HepG2 (cell line): ENCODE measurements at regions not wholly inside any gene's neighbourhood (a gene's known extent, or its start where the extent isn't known, plus 50 kb on each side); places are given as distances from the start of the nearest gene placed in this dataset.
A peak's percentile ranks its signal among the peaks of the same experiment; 100 is the strongest.

ENCODE experiments used
- ATAC-seq: fragments of 200-7000 bp; cut with Tn5 transposase; 3 replicates; pipeline ENCODE4 v1.9.1; 2020; ENCODE audit warnings: mild to moderate bottlenecking, moderate library complexity
- BruUV-seq: library from RNA; stranded (reverse); fragments of 400-500 nt; replicated peaks from 2 replicates; lab custom pipeline; 2021; lab: Mats Ljungman, UMichigan
- CTCF ChIA-PET: fragments of 300-600 bp; formaldehyde crosslinking; extraction: SDS; loops from one replicate; lab custom pipeline; 2021; ENCODE audit warnings: low total read pairs, inconsistent platforms, low intra/inter-chr PET ratio; lab: Yijun Ruan, JAX
- POLR2A ChIA-PET: fragments of 350-600 bp; sonication (Branson Sonifier 250); formaldehyde crosslinking; loops from one replicate; lab custom pipeline; 2020; ENCODE audit warnings: antibody characterized with exemption, inconsistent platforms; lab: Yijun Ruan, JAX
- DNase-seq: peaks from one replicate; pipeline ENCODE4 v3.0.0-alpha.2; 2015; ENCODE audit warnings: low spot score
- FAIRE-seq: peaks from 3 replicates; lab custom pipeline; 2011; peaks lifted over from hg19 to GRCh38; lab: Jason Lieb, UNC
- H2AFZ ChIP-seq: one replicate; pipeline ENCODE4 v1.6.1; 2011; ENCODE audit warnings: low read length, inconsistent platforms
- H3K27ac ChIP-seq: fragments of 300-600 bp; 3 replicates; pipeline ENCODE4 v1.8.0; 2011; ENCODE audit warnings: mixed run types, mild to moderate bottlenecking, mixed read lengths, low read length, inconsistent platforms; ENCODE audit not compliant: insufficient read depth; ENCODE audit errors: extremely low read length
- H3K27me3 ChIP-seq, 2 experiments: fragments of 200-600 bp in 1 of 2; 2 replicates in 1 of 2; 3 replicates in 1 of 2; pipeline versions ENCODE4 v1.6.0 to v1.8.0; 2011; ENCODE audit warnings: low read length in 2 of 2, mild to moderate bottlenecking in 2 of 2, moderate library complexity in 2 of 2, inconsistent platforms in 1 of 2; ENCODE audit not compliant: insufficient read depth in 2 of 2, control insufficient read depth in 1 of 2
- H3K36me3 ChIP-seq, 2 experiments: fragments of 200-600 bp in 1 of 2; replicated peaks in 1 of 2; 2 replicates in 1 of 2; 3 replicates in 1 of 2; pipeline versions ENCODE4 v1.5.1 to v1.8.0; 2011; ENCODE audit warnings: low read length in 2 of 2, inconsistent platforms in 1 of 2; ENCODE audit not compliant: insufficient read depth in 2 of 2, control insufficient read depth in 1 of 2
- H3K4me1 ChIP-seq: 2 replicates; pipeline ENCODE4 v1.5.1; 2012; ENCODE audit warnings: low read length, inconsistent platforms; ENCODE audit not compliant: insufficient read depth
- H3K4me2 ChIP-seq: 2 replicates; pipeline ENCODE4 v1.6.0; 2011; ENCODE audit warnings: low read depth, low read length, inconsistent platforms
- H3K4me3 ChIP-seq, 3 experiments: fragments of 200-600 bp in 1 of 3; sonication (generic), shearing (Covaris generic) in 1 of 3; replicated peaks in 1 of 3; 2 replicates each; pipeline ENCODE4 v1.5.1; 2011 to 2016; ENCODE audit warnings: low read length in 3 of 3, inconsistent platforms in 2 of 3, low read depth in 2 of 3, mild to moderate bottlenecking in 2 of 3, control low read depth in 1 of 3, mixed read lengths in 1 of 3; ENCODE audit not compliant: insufficient read depth in 1 of 3
- H3K79me2 ChIP-seq: one replicate; pipeline ENCODE4 v1.6.1; 2011; ENCODE audit warnings: low read length, inconsistent platforms; ENCODE audit not compliant: insufficient read depth
- H3K9ac ChIP-seq: 2 replicates; pipeline ENCODE4 v1.6.0; 2011; ENCODE audit warnings: mild to moderate bottlenecking, low read depth, low read length, inconsistent platforms; ENCODE audit not compliant: insufficient read depth
- H3K9me3 ChIP-seq: 2 replicates; pipeline ENCODE4 v1.5.1; 2012; ENCODE audit warnings: mild to moderate bottlenecking, low read length
- H4K20me1 ChIP-seq: 2 replicates; pipeline ENCODE4 v1.6.0; 2011; ENCODE audit warnings: inconsistent platforms, mild to moderate bottlenecking, low read length, moderate library complexity; ENCODE audit not compliant: insufficient read depth
- CCAR2 ChIP-seq: fragments of 200-400 bp; formaldehyde crosslinking; optimal IDR thresholded peaks from 2 replicates; pipeline ENCODE3; 2018; ENCODE audit warnings: low read depth, mild to moderate bottlenecking, low read length, moderate library complexity
- CTCF ChIP-seq: sonication (generic); formaldehyde crosslinking; IDR thresholded peaks from 2 replicates; pipeline ENCODE4 v1.5.0; 2020; ENCODE audit warnings: mild to moderate bottlenecking, missing genetic modification reagents, moderate library complexity
- KLF15 ChIP-seq: sonication (generic); formaldehyde crosslinking; IDR thresholded peaks from 2 replicates; pipeline ENCODE4 v1.8.1; 2023; ENCODE audit warnings: borderline replicate concordance, mild to moderate bottlenecking, inconsistent platforms, missing genetic modification reagents, mixed read lengths
- NAIF1 ChIP-seq: sonication (generic); formaldehyde crosslinking; IDR thresholded peaks from 2 replicates; pipeline ENCODE4 v1.5.0; 2020; ENCODE audit warnings: mild to moderate bottlenecking, missing genetic modification reagents, borderline replicate concordance
- NFE2 ChIP-seq: sonication (generic); formaldehyde crosslinking; IDR thresholded peaks from 2 replicates; pipeline ENCODE4 v1.4.0; 2020; ENCODE audit warnings: missing genetic modification reagents
- NFE2L2 ChIP-seq: fragments of 150-350 bp; IDR thresholded peaks from 2 replicates; pipeline ENCODE4 v1.6.1; 2014; ENCODE audit warnings: low read length
- ONECUT2 ChIP-seq: sonication (generic); formaldehyde crosslinking; IDR thresholded peaks from 2 replicates; pipeline ENCODE4 v1.4.0; 2020; ENCODE audit warnings: missing genetic modification reagents
- SP140L ChIP-seq: sonication (generic); formaldehyde crosslinking; IDR thresholded peaks from 2 replicates; pipeline ENCODE4 v1.4.0; 2020; ENCODE audit warnings: missing genetic modification reagents, borderline replicate concordance
- SPEN ChIP-seq: sonication (generic); formaldehyde crosslinking; IDR thresholded peaks from 2 replicates; pipeline ENCODE4 v1.5.1; 2020; ENCODE audit warnings: low read depth, mild to moderate bottlenecking, missing genetic modification reagents
- STAG1 ChIP-seq: sonication (generic); formaldehyde crosslinking; IDR thresholded peaks from 2 replicates; pipeline ENCODE4 v1.4.0; 2020; ENCODE audit warnings: missing genetic modification reagents
- TCF12 ChIP-seq, 2 experiments: fragments of 450-650 bp in 1 of 2; sonication (generic) in 1 of 2; formaldehyde crosslinking in 1 of 2; IDR thresholded peaks; 2 replicates each; pipeline versions ENCODE4 v1.6.1 to v1.8.0; 2017 to 2022; ENCODE audit warnings: antibody characterized with exemption in 1 of 2, mild to moderate bottlenecking in 1 of 2, missing genetic modification reagents in 1 of 2, moderate library complexity in 1 of 2
- ZNF12 ChIP-seq: sonication (generic); formaldehyde crosslinking; IDR thresholded peaks from 2 replicates; pipeline ENCODE4 v1.5.0; 2020; ENCODE audit warnings: missing genetic modification reagents
- ZNF20 ChIP-seq: sonication (generic); formaldehyde crosslinking; IDR thresholded peaks from 2 replicates; pipeline ENCODE4 v1.4.0; 2020; ENCODE audit warnings: mild to moderate bottlenecking, moderate library complexity, missing genetic modification reagents
- ZNF281 ChIP-seq: sonication (generic); formaldehyde crosslinking; IDR thresholded peaks from 2 replicates; pipeline ENCODE4 v1.4.0; 2020; ENCODE audit warnings: missing genetic modification reagents, borderline replicate concordance
- ZNF496 ChIP-seq: sonication (generic); formaldehyde crosslinking; IDR thresholded peaks from 2 replicates; pipeline ENCODE4 v1.8.1; 2023; ENCODE audit warnings: mild to moderate bottlenecking, moderate library complexity, missing genetic modification reagents; ENCODE audit not compliant: insufficient replicate concordance
- ZNF652 ChIP-seq: IDR thresholded peaks from 2 replicates; pipeline ENCODE4 v1.6.1; 2016; ENCODE audit warnings: low read depth, borderline replicate concordance
- ZNF770 ChIP-seq: sonication (generic); formaldehyde crosslinking; IDR thresholded peaks from 2 replicates; pipeline ENCODE4 v1.5.0; 2020; ENCODE audit warnings: mild to moderate bottlenecking, missing genetic modification reagents
- WGBS: methylation state at CpG from one replicate; pipeline ENCODE4 v1.1.6; 2017; ENCODE audit warnings: low lambda C conversion rate; 5-methylcytosine and 5-hydroxymethylcytosine counted together
- in situ Hi-C: cut with HindIII; loops from 2 replicates; pipeline ENCODE4 v1.10.0; 2017; ENCODE audit warnings: low pct_unique_long_range_greater_than_20kb; ENCODE audit not compliant: extremely low pct_ligation_motif_present
- intact Hi-C: fragments of 100-400 bp; cut with micrococcal nuclease; formaldehyde crosslinking; loops from one replicate; pipeline ENCODE4 v1.10.0; 2022; ENCODE audit not compliant: unreplicated experiment

GRCh38 chrX:36908801-36909675, 99.1 kb upstream of the FAM47C start:
- H3K36me3 ChIP-seq, result no peaks in the 10 kb centered on the region
- intact Hi-C loops (no loop called here), in situ Hi-C loops (no loop called here)
- ChIA-PET POLR2A (no interaction called here), CTCF (no interaction called here)
- H3K27ac ChIP-seq, result no peak overlapping the region
- peaks cover 7% of the 10 kb centered on the region for H3K4me1 ChIP-seq
- TF ChIP-seq ZNF652 (CRISPR knock-in tag), result peak; percentile 58; the same call in 1 of the 2 replicates
- peak; percentile 68; the same call in 1 of the 2 replicates for TF ChIP-seq ZNF12 (CRISPR knock-in tag)
- no peak for TF ChIP-seq NFE2 (CRISPR knock-in tag)
- no peak for TF ChIP-seq ZNF281
- TF ChIP-seq KLF15 (CRISPR knock-in tag), result no peak
- no peak for TF ChIP-seq ZNF20
- no peak for TF ChIP-seq SPEN (CRISPR knock-in tag)
- no peak for TF ChIP-seq ZNF496 (CRISPR knock-in tag)
- TF ChIP-seq NFE2L2, result no peak
- TF ChIP-seq ONECUT2 (CRISPR knock-in tag), result no peak
- peak; percentile 34 for TF ChIP-seq STAG1 (CRISPR knock-in tag)
- TF ChIP-seq ZNF770 (CRISPR knock-in tag), result no peak
- no peak for TF ChIP-seq TCF12 (IDR thresholded peaks at IDR 0.05)
- no peak for TF ChIP-seq TCF12 (CRISPR knock-in tag; IDR thresholded peaks at IDR 0.05)
- TF ChIP-seq SP140L (CRISPR knock-in tag), result no peak
- no peak for TF ChIP-seq NAIF1 (CRISPR knock-in tag)
- TF ChIP-seq CCAR2, result no peak
- TF ChIP-seq CTCF (CRISPR knock-in tag), result peak; percentile 37; the same call in 1 of the 2 replicates
- H3K27me3 ChIP-seq, result no peaks in the 10 kb centered on the region
- BruUV-seq, result no TSS peak
- DNase-seq, result peak; percentile 12
- FAIRE-seq, result no peak
- H3K4me2 ChIP-seq, result peak overlapping the region; percentile 12; the same call in 1 of the 2 replicates
- H2AFZ ChIP-seq, result no peak overlapping the region
- 17% methylated on average over 6 of the region's 6 CpGs for WGBS
- H3K79me2 ChIP-seq, result no peaks in the 10 kb centered on the region
- H3K9me3 ChIP-seq, result no peaks in the 10 kb centered on the region
- peak; percentile 47; the same call in 1 of the 3 replicates for ATAC-seq
- no peak overlapping the region for H3K9ac ChIP-seq
- no peak overlapping the region for H3K4me3 ChIP-seq
- H4K20me1 ChIP-seq, result no peaks in the 10 kb centered on the region
